Kidney (tissue), 13 donors: ENCODE measurements at regions not wholly inside any gene's neighbourhood (a gene's known extent, or its start where the extent isn't known, plus 50 kb on each side); places are given as distances from the start of the nearest gene placed in this dataset.
A peak's percentile ranks its signal among the peaks of the same experiment; 100 is the strongest.

ENCODE experiments used
- DNase-seq, 5 donors: peaks; one replicate each; pipeline ENCODE4 v3.0.0-alpha.2; 2013 to 2020
- FAIRE-seq: peaks from 2 replicates; lab custom pipeline; 2012; peaks lifted over from hg19 to GRCh38; lab: Jason Lieb, UNC
- H3K27ac ChIP-seq, 2 donors: one replicate each; pipeline ENCODE4 v1.7.0; 2013; ENCODE audit warnings: low read depth in 2 of 2, low read length in 2 of 2, inconsistent platforms in 1 of 2
- H3K27me3 ChIP-seq: one replicate; pipeline ENCODE4 v1.7.1; 2013; ENCODE audit warnings: low read length, inconsistent platforms; ENCODE audit not compliant: control insufficient read depth, insufficient read depth
- H3K36me3 ChIP-seq, 3 donors: one replicate each; pipeline versions ENCODE4 v1.7.0 to v1.7.1; 2013; ENCODE audit warnings: low read length in 3 of 3, control low read depth in 1 of 3, inconsistent platforms in 1 of 3; ENCODE audit not compliant: insufficient read depth in 3 of 3, control insufficient read depth in 2 of 3
- H3K4me1 ChIP-seq, 3 donors: one replicate each; pipeline versions ENCODE4 v1.7.0 to v1.7.1; 2013; ENCODE audit warnings: low read length in 3 of 3, inconsistent platforms in 1 of 3, low read depth in 1 of 3; ENCODE audit not compliant: control insufficient read depth in 2 of 3, insufficient read depth in 2 of 3
- H3K4me3 ChIP-seq, 3 donors: one replicate each; pipeline versions ENCODE4 v1.7.0 to v1.8.1; 2013; ENCODE audit warnings: low read length in 3 of 3, control low read depth in 1 of 3, inconsistent platforms in 1 of 3
- H3K9ac ChIP-seq, 3 donors: one replicate each; pipeline versions ENCODE4 v1.7.0 to v1.7.1; 2013; ENCODE audit warnings: low read length in 3 of 3, control low read depth in 1 of 3, inconsistent platforms in 1 of 3
- H3K9me3 ChIP-seq, 3 donors: one replicate each; pipeline versions ENCODE4 v1.7.0 to v1.7.1; 2013; ENCODE audit warnings: low read length in 3 of 3, control low read depth in 1 of 3, inconsistent platforms in 1 of 3; ENCODE audit not compliant: control insufficient read depth in 2 of 3, insufficient read depth in 1 of 3
- CTCF ChIP-seq: IDR thresholded peaks from 3 replicates; pipeline ENCODE4 v1.5.1; 2012; ENCODE audit warnings: mild to moderate bottlenecking, moderate library complexity, borderline replicate concordance; ENCODE audit not compliant: insufficient read depth; ENCODE audit errors: extremely low read depth
- intact Hi-C: fragments of 100-400 bp; cut with DNase I; formaldehyde crosslinking; loops from one replicate; pipeline ENCODE4 v1.11.1; 2022
- donor health status: control.
- donor health status: control.
- donor health status: control.
- donor health status: control.
- donor health status: control.
- donor health status: DM: yes; HTN: yes; CAD: no.
- donor health status: Normal renal cell carcinoma (clear cell type).

GRCh38 chr15:59886441-59886840 lies 117.7 kb upstream of the FOXB1 start:
- no peaks in the 10 kb centered on the region for H3K27me3 ChIP-seq
- H3K27ac ChIP-seq, result no peak overlapping the region
- no peak for TF ChIP-seq CTCF
- H3K4me3 ChIP-seq, result no peak overlapping the region
- DNase-seq, result no peak
- peaks cover 0 to 2% (median 0%) of the 10 kb centered on the region in 3 donors for H3K9me3 ChIP-seq
- no peak overlapping the region for H3K9ac ChIP-seq
- H3K36me3 ChIP-seq, result no peaks in the 10 kb centered on the region
- no peak for FAIRE-seq
- intact Hi-C loops, result no loop called here
- H3K4me1 ChIP-seq, result no peaks in the 10 kb centered on the region

DNA sequence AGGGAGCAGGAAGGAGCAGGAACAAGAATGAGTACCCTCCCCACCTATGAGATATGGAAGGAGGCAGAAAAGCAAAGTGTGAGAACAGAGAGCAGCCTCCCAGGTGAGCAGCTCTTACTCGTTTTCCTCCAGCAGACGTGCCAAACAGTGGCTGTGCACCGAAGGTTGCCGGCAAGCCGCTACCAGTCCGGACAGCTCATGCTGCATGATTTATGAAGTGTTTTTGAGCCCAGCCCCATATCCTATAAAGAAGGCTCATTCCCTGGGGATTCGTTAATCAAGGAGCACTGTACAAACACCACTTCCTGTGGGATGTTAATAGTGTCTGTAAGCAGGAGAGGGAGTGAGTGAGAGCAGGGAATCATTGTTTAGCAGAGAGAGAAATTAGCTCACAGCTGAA lies 118.3 kb upstream of the FOXB1 start:
- DNase-seq, result peak in 4 of 5 donors; percentile 52 to 68 (median 60)
- H3K27me3 ChIP-seq, result no peaks in the 10 kb centered on the region
- no peaks in the 10 kb centered on the region for H3K36me3 ChIP-seq
- no peak for FAIRE-seq
- no peak for TF ChIP-seq CTCF
- no peak overlapping the region for H3K4me3 ChIP-seq
- H3K9ac ChIP-seq, result no peak overlapping the region
- intact Hi-C loops, result no loop called here
- H3K4me1 ChIP-seq, result no peaks in the 10 kb centered on the region
- no peak overlapping the region for H3K27ac ChIP-seq
- peaks cover 0 to 2% (median 0%) of the 10 kb centered on the region in 3 donors for H3K9me3 ChIP-seq

- H3K9ac ChIP-seq, result no peak overlapping the region
- FAIRE-seq, result no peak
Measured at GRCh38 chr15:59879506-59880265, 124.4 kb upstream of the FOXB1 start.

More at GRCh38 chr15:59879506-59880265, 124.4 kb upstream of the FOXB1 start:
- TF ChIP-seq CTCF, result no peak
- Histone ChIP-seq H3K4me1 (no peaks in the 10 kb centered on the region), H3K27me3 (no peaks in the 10 kb centered on the region), H3K9me3 (no peaks in the 10 kb centered on the region), H3K4me3 (no peak overlapping the region), H3K27ac (no peak overlapping the region), H3K36me3 (no peaks in the 10 kb centered on the region)
- no peak for DNase-seq
- intact Hi-C loops, result no loop called here
